Fibroblast of skin of abdomen (primary cell): ENCODE measurements at regions not wholly inside any gene's neighbourhood (a gene's known extent, or its start where the extent isn't known, plus 50 kb on each side); places are given as distances from the start of the nearest gene placed in this dataset.

Source experiments
- DNase-seq: peaks from one replicate; pipeline ENCODE4 v3.0.0-alpha.2; 2013

GRCh38 chr14:95382747-95383146 is 63.0 kb upstream of the CLMN start:
- DNase-seq = no peak

- DNase-seq = no peak
These were observed 62.0 kb upstream of the CLMN start for GRCh38 chr14:95381726-95382125.

GRCh38 chr14:95380350-95381042 is 60.8 kb upstream of the CLMN start:
- no peak for DNase-seq

- no peak for DNase-seq
These were observed 59.9 kb upstream of the CLMN start for GRCh38 chr14:95379634-95380033.

- no peak for DNase-seq
These were observed 55.9 kb upstream of the CLMN start for GRCh38 chr14:95375539-95376109.

GRCh38 chr14:95374239-95374997 is 54.7 kb upstream of the CLMN start:
- DNase-seq = no peak

- no peak for DNase-seq
These were observed 50.4 kb upstream of the CLMN start for GRCh38 chr14:95370076-95370475.
